Hepatic stellate cell (primary cell): ENCODE measurements at regions not wholly inside any gene's neighbourhood (a gene's known extent, or its start where the extent isn't known, plus 50 kb on each side); places are given as distances from the start of the nearest gene placed in this dataset.
"Not testable (repeated sequence)": the region's sequence is repeated elsewhere in the genome, so short reads cannot be mapped to it uniquely, and the experiment has no call there.

Experiments
- DNase-seq: peaks from one replicate; pipeline ENCODE4 v3.0.0; 2011; ENCODE audit warnings: low spot score

GRCh38 chr14:23751616-23752015 lies 115.5 kb downstream of the DHRS2 start:
- DNase-seq = no peak

- no peak for DNase-seq
Observed at GRCh38 chr14:23763394-23763793, 127.2 kb downstream of the DHRS2 start.

- DNase-seq = no peak
Observed at GRCh38 chr14:23766737-23767401, 130.7 kb downstream of the DHRS2 start.

GRCh38 chr14:23769221-23769728 lies 133.1 kb downstream of the DHRS2 start:
- not testable (repeated sequence) for DNase-seq

- DNase-seq = no peak
Observed at GRCh38 chr14:23773981-23774380, 137.8 kb downstream of the DHRS2 start.

- no peak for DNase-seq
Observed at GRCh38 chr14:23776296-23776695, 140.1 kb downstream of the DHRS2 start.

- no peak for DNase-seq
Observed at GRCh38 chr14:23785208-23785607, 149.0 kb downstream of the DHRS2 start.

GRCh38 chr14:23787436-23787835 lies 151.3 kb downstream of the DHRS2 start:
- DNase-seq = no peak

DNA sequence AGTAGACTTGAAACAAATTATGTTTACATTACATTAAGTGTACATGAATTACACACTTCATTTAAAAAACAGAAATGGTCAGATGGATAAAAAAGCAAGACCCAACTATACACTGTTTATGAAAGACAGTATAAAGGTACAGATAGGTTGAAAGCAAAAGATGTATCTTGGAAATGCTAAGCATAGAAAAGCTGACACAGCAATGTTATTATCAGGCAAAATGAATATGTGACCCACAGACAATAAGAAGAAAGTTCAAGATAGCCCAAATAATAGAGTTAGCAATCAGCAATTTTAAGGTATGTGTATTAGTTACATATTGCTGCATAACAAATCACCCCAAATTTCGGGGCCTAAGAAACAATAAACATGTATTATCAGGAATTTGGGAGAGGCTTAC lies 153.5 kb downstream of the DHRS2 start:
- DNase-seq = no peak

DNA sequence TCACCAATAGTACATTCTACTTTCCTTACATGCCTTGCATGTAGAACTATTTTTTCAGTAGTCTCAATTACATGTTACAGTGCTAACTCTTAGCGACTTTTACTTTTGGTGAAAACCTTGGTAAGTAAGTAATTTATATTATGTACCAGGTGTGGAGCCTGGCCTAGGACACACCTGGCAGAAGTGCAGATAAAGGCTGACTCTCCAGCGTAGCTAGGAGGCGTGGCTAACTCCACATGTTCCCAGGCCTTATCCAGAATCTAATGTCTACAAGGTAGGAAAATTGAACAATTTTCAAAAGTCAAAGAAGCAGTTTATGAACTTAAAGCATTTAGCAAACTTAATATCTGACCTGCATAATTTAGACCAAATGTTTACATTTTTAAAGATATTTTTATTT lies 157.4 kb downstream of the DHRS2 start:
- DNase-seq = no peak

DNA sequence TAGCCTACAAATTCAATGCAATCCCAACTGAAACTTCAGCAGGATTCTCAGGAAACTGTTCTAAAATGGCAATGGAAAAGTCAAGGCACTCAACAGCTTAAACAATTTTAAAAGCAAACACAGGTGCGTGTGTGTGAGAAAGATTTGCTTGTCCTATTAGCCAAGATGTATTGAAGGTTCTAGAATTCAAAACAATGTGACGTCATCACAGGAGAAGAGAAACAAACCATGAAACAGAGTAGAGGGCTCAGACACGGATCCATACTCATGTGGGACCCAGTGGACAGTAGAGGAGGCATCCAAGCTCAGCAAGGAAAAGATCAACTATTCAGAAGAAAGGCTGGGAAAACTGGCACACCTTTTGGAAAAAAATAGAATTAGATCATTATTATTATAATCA lies 152.8 kb upstream of the DHRS4 start:
- no peak for DNase-seq

DNA sequence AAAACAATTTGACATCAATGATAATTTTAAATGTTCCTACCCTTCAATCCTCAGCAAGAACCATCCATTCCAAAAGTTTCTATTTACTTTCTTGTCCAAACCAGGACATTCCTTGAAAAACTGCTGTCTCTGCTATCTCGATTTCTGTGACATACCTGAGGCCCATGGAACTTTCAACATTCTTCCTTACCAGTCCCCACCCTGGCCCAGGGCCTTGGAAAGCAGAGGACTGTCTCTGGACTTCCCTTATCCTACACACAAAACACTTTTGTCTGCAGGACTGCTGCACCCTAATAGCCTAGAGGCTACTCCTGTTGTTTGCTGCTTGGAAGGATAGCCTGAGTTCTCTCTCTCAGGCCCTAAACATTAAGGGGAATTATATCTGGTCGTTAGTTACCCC lies 151.8 kb upstream of the DHRS4 start:
- DNase-seq = no peak

- no peak for DNase-seq
Observed at GRCh38 chr14:23804817-23805216, 148.8 kb upstream of the DHRS4 start.

GRCh38 chr14:23805761-23806160 lies 147.8 kb upstream of the DHRS4 start:
- DNase-seq = no peak

DNA sequence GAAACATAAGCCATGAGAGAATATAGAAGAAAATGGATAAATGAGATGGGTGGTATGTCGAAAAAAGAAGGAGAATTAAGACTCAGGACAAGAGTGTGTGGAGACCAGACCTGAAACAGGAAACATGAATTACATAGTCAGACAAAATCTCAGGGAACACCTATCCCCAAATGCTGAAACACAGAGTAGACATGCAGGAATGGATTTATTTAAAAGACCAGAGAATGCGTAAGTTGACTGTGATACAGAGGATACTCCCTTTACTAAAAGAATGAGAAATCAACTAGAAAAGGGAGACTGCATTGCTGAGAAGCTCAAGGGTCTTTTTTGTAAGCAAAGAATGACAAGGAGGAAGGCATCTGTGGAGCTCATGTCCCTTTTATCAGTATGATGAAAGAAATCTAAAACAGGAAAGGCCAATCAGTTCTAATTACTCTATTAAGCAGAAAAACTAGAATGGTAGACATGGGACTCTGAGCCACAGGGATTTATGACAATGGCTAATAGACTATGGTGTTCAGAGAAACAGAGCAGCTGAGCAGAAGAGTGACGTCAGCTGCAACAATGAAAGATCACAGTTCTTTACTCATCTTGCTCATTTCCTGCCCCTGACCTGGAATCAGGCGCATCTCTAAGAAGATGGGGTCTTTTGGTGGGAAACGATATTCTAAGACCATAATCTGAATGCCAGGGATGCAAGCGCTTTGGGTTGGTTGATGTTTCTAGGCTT lies 138.9 kb upstream of the DHRS4 start:
- no peak for DNase-seq

DNA sequence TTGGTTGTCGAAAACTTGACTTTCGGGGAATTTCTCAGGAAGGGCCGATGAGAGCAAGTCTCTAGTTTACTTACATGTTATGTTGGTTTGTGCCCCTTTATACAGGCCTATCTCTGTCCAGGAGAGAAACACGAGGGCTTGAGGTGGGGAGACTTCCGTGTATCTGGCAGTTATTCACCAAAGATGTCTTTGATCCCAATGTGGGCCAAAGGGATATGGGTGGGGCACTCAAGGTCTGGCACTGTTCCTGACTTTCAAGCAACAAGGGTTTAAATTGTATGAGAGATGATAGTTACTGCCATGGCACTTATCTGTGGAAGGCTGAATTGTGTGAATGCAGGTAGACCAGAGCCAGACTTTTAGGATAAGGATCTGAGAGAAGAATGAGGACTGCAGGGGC lies 137.2 kb upstream of the DHRS4 start:
- DNase-seq = no peak

- no peak for DNase-seq
Observed at GRCh38 chr14:23817164-23817767, 136.3 kb upstream of the DHRS4 start.

GRCh38 chr14:23827100-23827892 lies 126.3 kb upstream of the DHRS4 start:
- no peak for DNase-seq

DNA sequence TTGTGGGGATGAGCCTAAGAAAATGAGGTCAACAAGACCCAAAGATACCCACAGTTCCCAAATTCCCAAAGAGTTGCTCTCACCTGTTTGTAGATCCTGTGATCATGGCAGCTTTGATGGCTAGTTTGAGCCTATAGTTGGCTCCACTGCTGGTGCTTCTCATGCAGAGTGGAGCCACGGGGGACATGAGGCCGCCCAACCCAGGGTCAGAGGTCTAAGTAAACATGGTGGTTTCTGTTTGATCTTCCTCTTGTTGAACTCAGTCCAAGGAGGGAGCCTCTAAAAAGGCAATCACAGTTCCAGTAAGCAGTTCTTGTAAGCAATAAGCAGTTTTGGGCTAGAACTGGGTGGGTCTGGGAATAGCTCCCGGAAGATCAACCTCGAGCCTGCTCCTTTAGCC lies 125.6 kb upstream of the DHRS4 start:
- DNase-seq = no peak

- no peak for DNase-seq
Observed at GRCh38 chr14:23828616-23829015, 125.0 kb upstream of the DHRS4 start.

DNA sequence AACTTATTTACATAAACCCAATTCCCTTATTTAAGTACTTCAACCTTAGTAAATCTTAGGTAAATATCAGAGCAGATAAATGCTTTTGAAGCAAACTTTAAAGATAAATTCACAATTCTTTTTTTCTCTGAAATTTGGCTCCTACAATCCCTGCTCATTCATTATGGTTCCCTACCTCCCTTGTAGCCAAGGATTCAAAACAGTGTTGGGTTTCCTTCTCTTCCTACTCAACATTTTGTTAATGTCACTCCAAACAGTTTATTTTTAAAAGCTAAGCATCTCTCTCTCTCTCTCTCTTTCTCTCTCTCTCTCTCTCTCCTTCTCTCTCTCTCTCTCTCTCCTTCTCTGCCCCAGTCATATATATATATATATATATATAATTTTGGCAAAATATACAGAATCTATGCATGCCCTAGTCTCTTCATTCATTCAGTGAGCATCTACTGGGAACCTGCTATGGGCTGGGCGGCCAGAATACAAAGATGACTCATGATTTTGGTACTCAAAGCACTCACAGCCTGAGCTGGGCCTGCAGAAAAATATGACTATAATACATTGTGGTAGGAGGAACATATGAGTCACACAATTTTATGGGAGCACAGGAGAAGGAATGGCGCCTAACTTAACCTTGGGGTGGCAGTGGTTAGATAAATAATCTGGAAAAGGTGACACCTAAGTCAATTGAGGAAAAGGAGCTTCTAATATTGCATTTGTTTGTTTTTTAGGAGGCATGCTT lies 123.7 kb upstream of the DHRS4 start:
- DNase-seq = peak; percentile 49

DNA sequence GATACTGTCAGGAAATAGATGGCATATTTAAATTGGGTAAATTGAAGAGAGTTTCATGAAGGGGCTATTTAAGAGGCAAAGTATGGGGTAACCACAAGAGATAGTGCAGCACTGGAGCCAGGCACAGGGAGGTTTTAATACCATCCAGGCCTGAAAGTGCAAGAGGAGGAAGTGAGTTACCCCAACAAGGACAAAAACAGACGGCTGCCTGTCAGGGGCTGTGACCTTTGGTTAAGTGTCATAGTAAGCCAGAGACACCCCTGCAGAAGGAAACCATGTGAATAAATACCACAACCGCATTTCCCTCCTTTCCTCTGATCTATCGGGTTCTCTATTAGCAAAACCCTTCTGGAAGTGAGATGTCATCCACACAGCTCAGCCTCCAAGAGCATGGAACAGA lies 122.0 kb upstream of the DHRS4 start:
- DNase-seq = no peak
